ENCODE measurements at regions not wholly inside any gene's neighbourhood (a gene's known extent, or its start where the extent isn't known, plus 50 kb on each side); places are given as distances from the start of the nearest gene placed in this dataset.

GRCh38 chrX:148371291-148371690 lies 129.1 kb upstream of the AFF2 start:
- no peak for DNase-seq

- DNase-seq: no peak
Measured at GRCh38 chrX:148372925-148373324, 127.5 kb upstream of the AFF2 start.

DNA sequence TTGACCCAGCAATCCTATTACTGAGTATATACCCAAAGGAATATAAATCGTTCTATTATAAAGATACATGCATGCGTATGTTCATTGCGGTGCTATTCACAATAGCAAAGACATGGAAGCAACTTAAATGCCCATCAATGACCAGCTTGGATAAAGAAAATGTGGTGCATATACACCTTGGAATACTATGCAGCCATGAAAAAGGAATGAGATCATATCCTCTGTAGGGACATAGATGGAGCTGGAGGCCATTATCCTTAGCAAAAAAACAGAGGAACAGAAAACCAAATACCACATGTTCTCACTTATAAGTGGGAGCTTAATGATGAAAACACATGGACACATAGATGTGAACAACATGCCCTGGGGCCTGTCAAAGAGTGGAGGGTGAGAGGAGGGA lies 124.1 kb upstream of the AFF2 start:
- no peak for DNase-seq

- DNase-seq: no peak
Measured at GRCh38 chrX:148380107-148380506, 120.3 kb upstream of the AFF2 start.

DNA sequence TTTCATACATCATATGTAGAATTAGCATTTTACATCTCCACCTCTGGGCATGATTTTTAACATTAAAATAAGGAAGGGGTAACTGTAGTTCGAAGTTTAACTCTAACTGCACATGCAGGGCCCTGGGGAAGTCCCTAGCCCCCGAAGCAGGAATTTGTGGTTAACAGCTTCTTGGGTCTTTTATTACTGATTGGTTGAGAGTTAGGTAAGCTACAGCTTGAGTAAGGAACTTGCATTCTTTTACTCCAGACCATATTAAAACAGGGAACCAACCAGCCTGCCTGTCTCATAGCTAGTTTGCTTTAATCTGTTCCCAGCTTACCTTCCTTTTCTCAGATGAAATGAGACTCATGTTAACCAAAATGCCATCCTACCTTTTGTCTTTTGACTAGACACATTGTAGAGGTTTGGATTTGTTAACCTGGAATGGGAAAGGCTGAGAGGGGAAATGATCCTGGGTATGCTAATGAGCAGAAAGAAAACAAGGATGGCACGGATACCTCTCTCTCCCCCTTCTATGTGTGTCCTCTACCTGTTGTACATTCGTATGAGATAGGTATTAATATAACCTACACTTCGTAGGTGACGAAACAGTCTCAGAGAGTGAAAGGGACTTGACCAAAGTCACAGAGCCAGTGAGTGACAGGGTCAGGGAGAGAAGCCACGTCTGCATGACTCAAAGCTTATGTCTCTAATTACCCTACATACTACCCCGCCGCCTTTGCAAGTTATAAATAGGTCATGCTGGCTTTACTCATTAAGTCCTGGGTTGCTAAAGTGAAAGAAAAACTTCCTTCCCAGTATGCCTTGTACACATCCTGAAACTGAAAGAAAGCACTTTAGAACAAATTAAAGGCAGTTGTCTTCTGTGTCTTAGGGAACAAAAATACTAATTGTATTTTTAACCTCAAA lies 119.5 kb upstream of the AFF2 start:
- DNase-seq: no peak

DNA sequence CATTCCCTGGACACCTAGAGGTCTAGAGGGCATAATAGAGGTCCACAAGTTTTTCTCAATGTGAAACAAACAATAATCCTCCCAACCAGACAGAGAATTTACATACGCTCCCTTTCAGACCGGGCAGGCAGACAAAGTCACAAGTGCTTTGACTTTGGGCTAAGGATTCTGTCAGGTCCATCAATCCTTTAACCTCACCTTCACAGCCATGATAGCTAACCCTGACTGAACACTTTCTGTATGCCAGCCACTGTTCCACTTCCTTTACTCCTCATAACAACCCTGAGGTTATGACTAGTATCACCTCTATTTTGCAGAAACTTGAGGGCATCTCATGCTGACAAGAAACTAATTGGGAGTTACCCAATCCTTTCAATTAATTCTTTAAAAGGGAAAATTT lies 118.8 kb upstream of the AFF2 start:
- DNase-seq: no peak

GRCh38 chrX:148382983-148383382 lies 117.4 kb upstream of the AFF2 start:
- DNase-seq: no peak

GRCh38 chrX:148385471-148385870 lies 114.9 kb upstream of the AFF2 start:
- DNase-seq: no peak

DNA sequence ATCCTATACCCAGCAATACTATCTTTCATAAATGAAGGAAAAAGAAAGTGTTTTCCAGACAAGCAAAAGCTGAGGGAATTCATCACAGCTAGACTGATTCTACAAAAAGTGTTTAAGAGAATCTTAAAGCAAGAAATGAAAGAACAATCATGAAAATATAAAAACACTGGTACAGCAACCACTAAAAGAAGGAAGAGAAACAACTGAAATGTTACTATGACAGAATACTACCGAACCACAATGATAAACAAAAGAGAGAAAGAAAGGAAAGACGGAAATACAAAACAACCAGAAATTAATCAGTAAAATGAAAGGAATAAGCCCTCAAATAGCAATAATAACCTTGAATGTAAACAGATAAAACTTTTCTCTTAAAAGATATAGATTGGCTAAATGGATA lies 110.8 kb upstream of the AFF2 start:
- DNase-seq: no peak

GRCh38 chrX:148412006-148412405 lies 88.4 kb upstream of the AFF2 start:
- DNase-seq: no peak

GRCh38 chrX:148416142-148416541 lies 84.3 kb upstream of the AFF2 start:
- no peak for DNase-seq

GRCh38 chrX:148416931-148417330 lies 83.5 kb upstream of the AFF2 start:
- no peak for DNase-seq

GRCh38 chrX:148417934-148418333 lies 82.5 kb upstream of the AFF2 start:
- DNase-seq: no peak

DNA sequence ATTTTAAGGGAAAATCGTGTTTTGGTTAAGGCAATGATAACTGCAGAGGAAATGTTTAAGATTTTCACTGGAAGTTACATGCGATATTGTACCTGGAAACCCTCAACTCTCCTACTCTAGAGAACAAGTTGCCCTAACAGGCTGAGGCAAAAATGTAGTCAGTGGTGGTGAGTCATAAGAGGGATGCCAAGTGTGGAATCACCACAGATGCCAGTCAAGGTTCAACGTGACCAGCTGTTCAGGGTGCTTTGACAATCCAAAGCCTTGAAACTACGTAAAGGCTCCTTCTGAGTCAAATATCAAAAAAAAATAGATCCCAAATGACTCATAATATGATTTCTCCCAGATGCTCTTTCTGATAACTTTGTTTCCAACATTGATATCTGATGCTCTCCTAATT lies 77.9 kb upstream of the AFF2 start:
- peak; percentile 1 to 5 for DNase-seq

- no peak for DNase-seq
Measured at GRCh38 chrX:148424570-148424969, 75.8 kb upstream of the AFF2 start.

DNA sequence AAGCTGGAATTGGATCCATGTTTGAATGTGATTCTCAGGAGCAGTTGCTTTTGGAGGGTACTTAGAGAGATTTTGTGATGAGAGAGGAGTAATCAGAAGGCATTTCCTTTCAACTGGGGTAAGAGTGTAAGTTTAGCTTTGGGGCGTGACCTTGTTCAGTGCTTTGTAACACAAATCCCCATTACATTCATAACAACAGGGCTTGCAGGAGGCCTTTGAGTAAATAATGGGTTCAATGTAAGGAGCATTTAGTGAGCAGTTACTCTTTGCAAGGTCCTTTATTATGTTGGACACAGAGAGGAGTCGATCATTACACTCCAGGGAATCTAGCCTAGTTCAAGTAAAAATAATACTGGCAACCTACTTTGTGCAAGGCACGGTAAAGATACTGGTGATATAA lies 74.0 kb upstream of the AFF2 start:
- DNase-seq: peak in 1 of 2 experiments; percentile 29

- no peak for DNase-seq
Measured at GRCh38 chrX:148441387-148441786, 59.0 kb upstream of the AFF2 start.

GRCh38 chrX:148443216-148443615 lies 57.2 kb upstream of the AFF2 start:
- no peak for DNase-seq

GRCh38 chrX:148448686-148449085 lies 51.7 kb upstream of the AFF2 start:
- DNase-seq: no peak

Data from NCI-H524 (cell line).